GM12875 (cell line): ENCODE measurements at regions not wholly inside any gene's neighbourhood (a gene's known extent, or its start where the extent isn't known, plus 50 kb on each side); places are given as distances from the start of the nearest gene placed in this dataset.

ENCODE experiments used
- H3K4me3 ChIP-seq: one replicate; pipeline ENCODE4 v1.5.1; 2011; ENCODE audit warnings: low read depth, low read length, control low read depth
- CTCF ChIP-seq: IDR thresholded peaks from 2 replicates; pipeline ENCODE4 v1.5.1; 2011; ENCODE audit warnings: low read depth, mild to moderate bottlenecking, control low read depth, inconsistent platforms, low read length, moderate library complexity, borderline replicate concordance; ENCODE audit not compliant: insufficient read depth

- TF ChIP-seq CTCF, result no peak
- H3K4me3 ChIP-seq, result no peak overlapping the region
These were observed 79.7 kb upstream of the ZNF280D start for GRCh38 chr15:56812961-56813360.

- H3K4me3 ChIP-seq, result no peak overlapping the region
- no peak for TF ChIP-seq CTCF
These were observed 78.9 kb upstream of the ZNF280D start for GRCh38 chr15:56812221-56812620.

GRCh38 chr15:56811586-56811985, 78.3 kb upstream of the ZNF280D start:
- no peak for TF ChIP-seq CTCF
- no peak overlapping the region for H3K4me3 ChIP-seq

DNA sequence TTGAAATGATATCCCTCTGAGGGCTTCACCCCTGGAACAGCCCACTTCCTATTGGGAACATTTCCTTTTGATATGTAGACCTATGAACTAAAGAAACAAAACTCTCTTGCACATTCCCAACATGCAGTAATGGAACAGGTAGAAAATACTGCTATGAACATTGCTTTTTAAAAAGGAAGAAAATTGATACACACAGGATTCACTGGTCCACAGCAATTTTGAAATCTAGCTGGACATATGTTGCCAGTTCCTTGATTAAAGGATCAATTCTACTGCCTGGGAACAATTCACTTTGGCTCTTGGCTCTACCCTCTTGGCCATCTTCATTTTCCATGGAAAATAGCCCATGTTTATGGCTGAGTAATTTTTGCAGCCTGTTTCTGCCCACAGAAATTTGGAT, 74.9 kb upstream of the ZNF280D start:
- no peak overlapping the region for H3K4me3 ChIP-seq
- TF ChIP-seq CTCF, result no peak

- no peak for TF ChIP-seq CTCF
- no peak overlapping the region for H3K4me3 ChIP-seq
These were observed 72.8 kb upstream of the ZNF280D start for GRCh38 chr15:56806148-56806536.

GRCh38 chr15:56805466-56806147, 72.3 kb upstream of the ZNF280D start:
- no peak overlapping the region for H3K4me3 ChIP-seq
- no peak for TF ChIP-seq CTCF

- no peak overlapping the region for H3K4me3 ChIP-seq
- no peak for TF ChIP-seq CTCF
These were observed 71.6 kb upstream of the ZNF280D start for GRCh38 chr15:56804938-56805337.
